ENCODE measurements at regions not wholly inside any gene's neighbourhood (a gene's known extent, or its start where the extent isn't known, plus 50 kb on each side); places are given as distances from the start of the nearest gene placed in this dataset.
"Not testable (repeated sequence)": the region's sequence is repeated elsewhere in the genome, so short reads cannot be mapped to it uniquely, and the experiment has no call there.

GRCh38 chr3:34065901-34066300 lies 267.5 kb downstream of the PDCD6IP start:
- TF ChIP-seq JUND (IDR thresholded peaks at IDR 0.05; ENCODE audit: low read depth) = no peak
- no peak for DNase-seq (ENCODE audit: low read depth in 1 of 2, low spot score in 1 of 2)
- in situ Hi-C loops (cut with HindIII; ENCODE audit: low pct_unique_long_range_greater_than_20kb, low sequenced_read_pairs) = no loop called here

- in situ Hi-C loops (cut with HindIII; ENCODE audit: low pct_unique_long_range_greater_than_20kb, low sequenced_read_pairs) = no loop called here
- DNase-seq (ENCODE audit: low read depth in 1 of 2, low spot score in 1 of 2) = no peak
- no peak for TF ChIP-seq JUND (IDR thresholded peaks at IDR 0.05; ENCODE audit: low read depth)
Measured at GRCh38 chr3:34066328-34066727, 267.9 kb downstream of the PDCD6IP start.

GRCh38 chr3:34066999-34067398 lies 268.6 kb downstream of the PDCD6IP start:
- in situ Hi-C loops (cut with HindIII; ENCODE audit: low pct_unique_long_range_greater_than_20kb, low sequenced_read_pairs) = no loop called here
- no peak for TF ChIP-seq JUND (IDR thresholded peaks at IDR 0.05; ENCODE audit: low read depth)

GRCh38 chr3:34067536-34068051 lies 269.2 kb downstream of the PDCD6IP start:
- no peak for DNase-seq (ENCODE audit: low read depth in 1 of 2, low spot score in 1 of 2)
- in situ Hi-C loops (cut with HindIII; ENCODE audit: low pct_unique_long_range_greater_than_20kb, low sequenced_read_pairs) = no loop called here
- TF ChIP-seq JUND (IDR thresholded peaks at IDR 0.05; ENCODE audit: low read depth) = no peak

More at GRCh38 chr3:34066999-34067398, 268.6 kb downstream of the PDCD6IP start:
- DNase-seq (ENCODE audit: low read depth in 1 of 2, low spot score in 1 of 2) = no peak

- TF ChIP-seq JUND (IDR thresholded peaks at IDR 0.05; ENCODE audit: low read depth) = no peak
- in situ Hi-C loops (cut with HindIII; ENCODE audit: low pct_unique_long_range_greater_than_20kb, low sequenced_read_pairs) = no loop called here
- DNase-seq (ENCODE audit: low read depth in 1 of 2, low spot score in 1 of 2) = no peak
Measured at GRCh38 chr3:34068505-34068904, 270.1 kb downstream of the PDCD6IP start.

- in situ Hi-C loops (cut with HindIII; ENCODE audit: low pct_unique_long_range_greater_than_20kb, low sequenced_read_pairs) = no loop called here
- no peak for DNase-seq (ENCODE audit: low read depth in 1 of 2, low spot score in 1 of 2)
- no peak for TF ChIP-seq JUND (IDR thresholded peaks at IDR 0.05; ENCODE audit: low read depth)
Measured at GRCh38 chr3:34070831-34071585, 272.6 kb downstream of the PDCD6IP start.

- no peak for DNase-seq (ENCODE audit: low read depth in 1 of 2, low spot score in 1 of 2)
- in situ Hi-C loops (cut with HindIII; ENCODE audit: low pct_unique_long_range_greater_than_20kb, low sequenced_read_pairs) = no loop called here
- no peak for TF ChIP-seq JUND (IDR thresholded peaks at IDR 0.05; ENCODE audit: low read depth)
Measured at GRCh38 chr3:34072297-34072696, 273.9 kb downstream of the PDCD6IP start.

- DNase-seq (ENCODE audit: low read depth in 1 of 2, low spot score in 1 of 2) = no peak
- no peak for TF ChIP-seq JUND (IDR thresholded peaks at IDR 0.05; ENCODE audit: low read depth)
- in situ Hi-C loops (cut with HindIII; ENCODE audit: low pct_unique_long_range_greater_than_20kb, low sequenced_read_pairs) = no loop called here
Measured at GRCh38 chr3:34073111-34073510, 274.7 kb downstream of the PDCD6IP start.

- no peak for DNase-seq (ENCODE audit: low read depth in 1 of 2, low spot score in 1 of 2)
- TF ChIP-seq JUND (IDR thresholded peaks at IDR 0.05; ENCODE audit: low read depth) = no peak
- in situ Hi-C loops (cut with HindIII; ENCODE audit: low pct_unique_long_range_greater_than_20kb, low sequenced_read_pairs) = no loop called here
Measured at GRCh38 chr3:34073961-34074360, 275.5 kb downstream of the PDCD6IP start.

- in situ Hi-C loops (cut with HindIII; ENCODE audit: low pct_unique_long_range_greater_than_20kb, low sequenced_read_pairs) = no loop called here
- no peak for TF ChIP-seq JUND (IDR thresholded peaks at IDR 0.05; ENCODE audit: low read depth)
- no peak for DNase-seq (ENCODE audit: low read depth in 1 of 2, low spot score in 1 of 2)
Measured at GRCh38 chr3:34075975-34076374, 277.5 kb downstream of the PDCD6IP start.

GRCh38 chr3:34077417-34078195 lies 279.2 kb downstream of the PDCD6IP start:
- DNase-seq (ENCODE audit: low read depth in 1 of 2, low spot score in 1 of 2) = no peak
- in situ Hi-C loops (cut with HindIII; ENCODE audit: low pct_unique_long_range_greater_than_20kb, low sequenced_read_pairs) = no loop called here
- no peak for TF ChIP-seq JUND (IDR thresholded peaks at IDR 0.05; ENCODE audit: low read depth)

- in situ Hi-C loops (cut with HindIII; ENCODE audit: low pct_unique_long_range_greater_than_20kb, low sequenced_read_pairs) = no loop called here
- no peak for TF ChIP-seq JUND (IDR thresholded peaks at IDR 0.05; ENCODE audit: low read depth)
- no peak for DNase-seq (ENCODE audit: low read depth in 1 of 2, low spot score in 1 of 2)
Measured at GRCh38 chr3:34078418-34078817, 280.0 kb downstream of the PDCD6IP start.

GRCh38 chr3:34079849-34080248 lies 281.4 kb downstream of the PDCD6IP start:
- in situ Hi-C loops (cut with HindIII; ENCODE audit: low pct_unique_long_range_greater_than_20kb, low sequenced_read_pairs) = not testable (repeated sequence)

GRCh38 chr3:34090379-34090778 lies 291.9 kb downstream of the PDCD6IP start:
- DNase-seq (ENCODE audit: low read depth in 1 of 2, low spot score in 1 of 2); in situ Hi-C loops (cut with HindIII; ENCODE audit: low pct_unique_long_range_greater_than_20kb, low sequenced_read_pairs): not testable (repeated sequence)

More at GRCh38 chr3:34079849-34080248, 281.4 kb downstream of the PDCD6IP start:
- not testable (repeated sequence) for DNase-seq (ENCODE audit: low read depth in 1 of 2, low spot score in 1 of 2)
